Central memory CD4-positive, alpha-beta T cell (primary cell): ENCODE measurements at regions not wholly inside any gene's neighbourhood (a gene's known extent, or its start where the extent isn't known, plus 50 kb on each side); places are given as distances from the start of the nearest gene placed in this dataset.

Source experiments
- DNase-seq: peaks from one replicate; pipeline ENCODE4 v3.0.0; 2022

- DNase-seq, result no peak
Measured at GRCh38 chr1:235925016-235925415, 58.3 kb upstream of the LYST start.

- peak; percentile 35 for DNase-seq
Measured at GRCh38 chr1:235923466-235924021, 56.8 kb upstream of the LYST start.

- no peak for DNase-seq
Measured at GRCh38 chr1:235920596-235921375, 54.1 kb upstream of the LYST start.

- DNase-seq, result no peak
Measured at GRCh38 chr1:235919833-235920441, 53.2 kb upstream of the LYST start.

GRCh38 chr1:235919127-235919832 lies 52.6 kb upstream of the LYST start:
- DNase-seq, result no peak

GRCh38 chr1:235918465-235918864 lies 51.8 kb upstream of the LYST start:
- DNase-seq, result no peak

- DNase-seq, result no peak
Measured at GRCh38 chr1:235918032-235918431, 51.3 kb upstream of the LYST start.

GRCh38 chr1:235917267-235917811 lies 50.6 kb upstream of the LYST start:
- peak; percentile 58 for DNase-seq
